H1 (cell line): ENCODE measurements at regions not wholly inside any gene's neighbourhood (a gene's known extent, or its start where the extent isn't known, plus 50 kb on each side); places are given as distances from the start of the nearest gene placed in this dataset.

Source experiments
- CTCF ChIA-PET: fragments of 300-600 bp; sonication (Branson Sonifier 250); formaldehyde crosslinking; loops from one replicate; lab custom pipeline; 2021; ENCODE audit not compliant: partially characterized antibody; lab: Charles Lee
- POLR2A ChIA-PET: fragments of 300-600 bp; sonication (Branson Sonifier 250); formaldehyde crosslinking; loops from one replicate; lab custom pipeline; 2021; ENCODE audit warnings: inconsistent platforms; ENCODE audit not compliant: partially characterized antibody; lab: Charles Lee
- DNase-seq, 2 experiments: peaks; one replicate each; pipeline versions ENCODE4 v3.0.0 to v3.0.0-alpha.2; 2010 to 2022; ENCODE audit warnings: low spot score in 2 of 2, low read depth in 1 of 2, mixed read lengths in 1 of 2
- FAIRE-seq: peaks from 2 replicates; lab custom pipeline; 2011; peaks lifted over from hg19 to GRCh38; lab: Jason Lieb, UNC
- H2AFZ ChIP-seq: 2 replicates; pipeline ENCODE4 v1.8.1; 2012; ENCODE audit warnings: low read length, inconsistent platforms
- H2AK5ac ChIP-seq: 2 replicates; pipeline ENCODE4 v1.6.1; 2013; ENCODE audit warnings: low read depth, low read length
- H2BK120ac ChIP-seq: replicated peaks from 2 replicates; pipeline ENCODE3; 2013; ENCODE audit warnings: low read depth, low read length, inconsistent platforms
- H2BK12ac ChIP-seq: 2 replicates; pipeline ENCODE4 v1.6.1; 2013; ENCODE audit warnings: low read depth, low read length
- H2BK15ac ChIP-seq: 2 replicates; pipeline ENCODE4 v1.6.1; 2013; ENCODE audit warnings: low read length
- H2BK20ac ChIP-seq: 2 replicates; pipeline ENCODE4 v1.6.1; 2013; ENCODE audit warnings: low read length
- H2BK5ac ChIP-seq: 2 replicates; pipeline ENCODE4 v1.6.1; 2013; ENCODE audit warnings: low read depth, low read length
- H3K14ac ChIP-seq: 2 replicates; pipeline ENCODE4 v1.6.1; 2013; ENCODE audit warnings: inconsistent platforms; ENCODE audit not compliant: insufficient read length
- H3K18ac ChIP-seq: 2 replicates; pipeline ENCODE4 v1.6.1; 2013; ENCODE audit warnings: low read length; ENCODE audit errors: extremely low read depth
- H3K23ac ChIP-seq: 2 replicates; pipeline ENCODE4 v1.6.1; 2013; ENCODE audit warnings: inconsistent platforms; ENCODE audit not compliant: insufficient read length
- H3K23me2 ChIP-seq: 2 replicates; pipeline ENCODE4 v1.6.1; 2013; ENCODE audit warnings: low read depth, low read length
- H3K27ac ChIP-seq: 2 replicates; pipeline ENCODE4 v1.6.1; 2011; ENCODE audit warnings: low read depth, low read length, inconsistent platforms
- H3K27me3 ChIP-seq, 4 experiments: replicated peaks in 1 of 4; 1 replicate in 1 of 4; 2 replicates in 3 of 4; pipeline versions ENCODE4 v1.6.1 to v1.8.1; 2011 to 2013; ENCODE audit warnings: low read length in 3 of 4, mild to moderate bottlenecking in 3 of 4, inconsistent platforms in 2 of 4, mixed read lengths in 2 of 4, moderate library complexity in 1 of 4; ENCODE audit not compliant: control insufficient read depth in 3 of 4, insufficient read depth in 3 of 4; ENCODE audit errors: extremely low read depth in 1 of 4
- H3K36me3 ChIP-seq, 4 experiments: 2 replicates each; pipeline versions ENCODE4 v1.6.1 to v1.8.1; 2011 to 2013; ENCODE audit warnings: mild to moderate bottlenecking in 4 of 4, low read length in 3 of 4, moderate library complexity in 2 of 4, control low read depth in 1 of 4, inconsistent platforms in 1 of 4; ENCODE audit not compliant: insufficient read depth in 4 of 4, control insufficient read depth in 2 of 4
- H3K4ac ChIP-seq: replicated peaks from 2 replicates; pipeline ENCODE3; 2013; ENCODE audit warnings: low read length, low read depth, mixed read lengths, inconsistent platforms; ENCODE audit not compliant: insufficient read length
- H3K4me1 ChIP-seq, 4 experiments: replicated peaks in 1 of 4; 1 replicate in 1 of 4; 2 replicates in 3 of 4; pipeline versions ENCODE4 v1.6.1 to v1.8.1; 2011 to 2013; ENCODE audit warnings: low read length in 3 of 4, inconsistent platforms in 2 of 4, mixed read lengths in 1 of 4; ENCODE audit not compliant: insufficient read depth in 4 of 4, control insufficient read depth in 3 of 4
- H3K4me2 ChIP-seq, 2 experiments: 2 replicates each; pipeline versions ENCODE4 v1.6.1 to v1.8.1; 2011 to 2013; ENCODE audit warnings: low read depth in 2 of 2, low read length in 2 of 2, control low read depth in 1 of 2, inconsistent platforms in 1 of 2, mild to moderate bottlenecking in 1 of 2; ENCODE audit not compliant: insufficient read depth in 1 of 2
- H3K4me3 ChIP-seq, 4 experiments: fragments of 200-600, 300-600 bp in 1 of 4; sonication (generic), shearing (Covaris generic), sonication (Bioruptor Twin) in 1 of 4; 2 replicates each; pipeline versions ENCODE4 v1.5.1 to v1.8.1; 2011 to 2016; ENCODE audit warnings: low read length in 4 of 4, low read depth in 3 of 4, control low read depth in 2 of 4, inconsistent platforms in 2 of 4, mild to moderate bottlenecking in 2 of 4, mixed read lengths in 1 of 4, moderate library complexity in 1 of 4; ENCODE audit not compliant: insufficient read depth in 2 of 4; ENCODE audit errors: extremely low read depth in 1 of 4
- H3K56ac ChIP-seq: replicated peaks from 2 replicates; pipeline ENCODE3; 2013; ENCODE audit warnings: low read depth, mild to moderate bottlenecking, mixed read lengths, low read length, inconsistent platforms; ENCODE audit not compliant: insufficient read length
- H3K79me1 ChIP-seq: 2 replicates; pipeline ENCODE4 v1.6.1; 2013; ENCODE audit warnings: low read depth, low read length, control low read depth
- H3K79me2 ChIP-seq, 2 experiments: 2 replicates each; pipeline versions ENCODE4 v1.6.1 to v1.8.1; 2012 to 2013; ENCODE audit warnings: low read length in 2 of 2, mild to moderate bottlenecking in 2 of 2, inconsistent platforms in 1 of 2; ENCODE audit not compliant: insufficient read depth in 2 of 2, control insufficient read depth in 1 of 2
- H3K9ac ChIP-seq, 4 experiments: replicated peaks in 1 of 4; 1 replicate in 1 of 4; 2 replicates in 3 of 4; pipeline versions ENCODE4 v1.6.1 to v1.8.1; 2011 to 2013; ENCODE audit warnings: low read depth in 3 of 4, low read length in 3 of 4, control low read depth in 2 of 4, mild to moderate bottlenecking in 2 of 4, moderate library complexity in 2 of 4, inconsistent platforms in 1 of 4; ENCODE audit errors: extremely low read depth in 1 of 4
- H3K9me3 ChIP-seq, 2 experiments: 2 replicates each; pipeline versions ENCODE4 v1.6.1 to v1.8.1; 2012 to 2013; ENCODE audit warnings: mild to moderate bottlenecking in 2 of 2, moderate library complexity in 2 of 2, control low read depth in 1 of 2, inconsistent platforms in 1 of 2, low read depth in 1 of 2, low read length in 1 of 2, mixed read lengths in 1 of 2; ENCODE audit not compliant: insufficient read depth in 2 of 2
- H4K20me1 ChIP-seq, 2 experiments: replicated peaks in 1 of 2; 2 replicates each; pipeline versions ENCODE3 to v1.8.1; 2011 to 2013; ENCODE audit warnings: inconsistent platforms in 2 of 2, low read length in 2 of 2, mild to moderate bottlenecking in 1 of 2; ENCODE audit not compliant: insufficient read depth in 2 of 2, control insufficient read depth in 1 of 2
- H4K5ac ChIP-seq: 2 replicates; pipeline ENCODE4 v1.6.1; 2013; ENCODE audit warnings: low read length, low read depth, mixed read lengths, inconsistent platforms; ENCODE audit not compliant: insufficient read length
- H4K8ac ChIP-seq: 2 replicates; pipeline ENCODE4 v1.8.0; 2013; ENCODE audit warnings: mild to moderate bottlenecking, moderate library complexity, low read length, inconsistent platforms; ENCODE audit not compliant: insufficient read depth; ENCODE audit errors: extremely low read depth
- H4K91ac ChIP-seq: replicated peaks from 2 replicates; pipeline ENCODE3; 2013; ENCODE audit warnings: low read length, mixed read lengths, inconsistent platforms; ENCODE audit not compliant: insufficient read length
- CHD2 ChIP-seq: IDR thresholded peaks from 2 replicates; pipeline ENCODE4 v1.6.1; 2012; ENCODE audit warnings: low read length, improper control_type of control experiment
- EZH2 ChIP-seq: fragments of 200-600 bp; sonication (generic); IDR thresholded peaks from 2 replicates; pipeline ENCODE4 v1.7.1; 2012; ENCODE audit warnings: low read depth, mild to moderate bottlenecking, moderate library complexity, low read length, inconsistent platforms; ENCODE audit not compliant: severe bottlenecking
- JUND ChIP-seq: IDR thresholded peaks from 2 replicates; pipeline ENCODE4 v1.6.1; 2011; ENCODE audit warnings: mild to moderate bottlenecking, improper control_type of control experiment, low read length
- KDM4A ChIP-seq: IDR thresholded peaks from one replicate; pipeline ENCODE4 v1.7.1; 2012; ENCODE audit warnings: low read depth, mild to moderate bottlenecking, moderate library complexity, low read length, inconsistent platforms; ENCODE audit not compliant: severe bottlenecking
- POLR2A ChIP-seq, 2 experiments: IDR thresholded peaks; 1 replicate in 1 of 2; 2 replicates in 1 of 2; pipeline ENCODE4 v1.6.1; 2011; ENCODE audit warnings: low read depth in 2 of 2, low read length in 2 of 2, mild to moderate bottlenecking in 2 of 2; ENCODE audit errors: control extremely low read depth in 1 of 2
- POLR2AphosphoS5 ChIP-seq: IDR thresholded peaks from 2 replicates; pipeline ENCODE4 v1.6.1; 2011; ENCODE audit warnings: low read depth, low read length
- POU5F1 ChIP-seq: IDR thresholded peaks from 2 replicates; pipeline ENCODE4 v1.6.1; 2011; ENCODE audit warnings: low read depth, mild to moderate bottlenecking, low read length, moderate library complexity
- RBBP5 ChIP-seq: IDR thresholded peaks from 2 replicates; pipeline ENCODE4 v1.7.1; 2012; ENCODE audit warnings: low read depth, mild to moderate bottlenecking, inconsistent platforms, low read length, moderate library complexity, borderline replicate concordance
- RNF2 ChIP-seq: fragments of 200-900, 300-1000 bp; sonication (generic); IDR thresholded peaks from 2 replicates; pipeline ENCODE4 v1.7.1; 2016; ENCODE audit warnings: borderline replicate concordance, low read depth, mild to moderate bottlenecking, antibody characterized with exemption, low read length; ENCODE audit not compliant: poor library complexity, severe bottlenecking; ENCODE audit errors: missing control alignments
- SAP30 ChIP-seq: fragments of 300-600 bp; sonication (generic); IDR thresholded peaks from 2 replicates; pipeline ENCODE4 v1.7.1; 2012; ENCODE audit warnings: low read length, moderate library complexity, mild to moderate bottlenecking, inconsistent platforms; ENCODE audit not compliant: insufficient read depth, insufficient replicate concordance
- SIRT6 ChIP-seq: IDR thresholded peaks from one replicate; pipeline ENCODE4 v1.7.1; 2012; ENCODE audit warnings: low read length, inconsistent platforms
- YY1 ChIP-seq: IDR thresholded peaks from 2 replicates; pipeline ENCODE4 v1.6.1; 2011; ENCODE audit warnings: low read depth, mild to moderate bottlenecking, low read length
- ZNF274 ChIP-seq: IDR thresholded peaks from 2 replicates; pipeline ENCODE4 v1.7.0; 2012; ENCODE audit warnings: low read length, borderline replicate concordance; ENCODE audit errors: extremely low read depth
- WGBS, 2 experiments: shearing (Covaris generic) in 1 of 2; methylation state at CpG; one replicate each; pipeline versions ENCODE4 v1.1.6 to v1.1.7; 2013 to 2015; ENCODE audit warnings: low lambda C conversion rate in 2 of 2, mixed read lengths in 2 of 2, inconsistent platforms in 1 of 2, low coverage in 1 of 2, missing lambda C conversion rate in 1 of 2; ENCODE audit not compliant: insufficient replicate concordance in 2 of 2, insufficient coverage in 1 of 2, insufficient read length in 1 of 2; ENCODE audit errors: extremely low coverage in 1 of 2, missing lambda C conversion rate in 1 of 2; 5-methylcytosine and 5-hydroxymethylcytosine counted together

DNA sequence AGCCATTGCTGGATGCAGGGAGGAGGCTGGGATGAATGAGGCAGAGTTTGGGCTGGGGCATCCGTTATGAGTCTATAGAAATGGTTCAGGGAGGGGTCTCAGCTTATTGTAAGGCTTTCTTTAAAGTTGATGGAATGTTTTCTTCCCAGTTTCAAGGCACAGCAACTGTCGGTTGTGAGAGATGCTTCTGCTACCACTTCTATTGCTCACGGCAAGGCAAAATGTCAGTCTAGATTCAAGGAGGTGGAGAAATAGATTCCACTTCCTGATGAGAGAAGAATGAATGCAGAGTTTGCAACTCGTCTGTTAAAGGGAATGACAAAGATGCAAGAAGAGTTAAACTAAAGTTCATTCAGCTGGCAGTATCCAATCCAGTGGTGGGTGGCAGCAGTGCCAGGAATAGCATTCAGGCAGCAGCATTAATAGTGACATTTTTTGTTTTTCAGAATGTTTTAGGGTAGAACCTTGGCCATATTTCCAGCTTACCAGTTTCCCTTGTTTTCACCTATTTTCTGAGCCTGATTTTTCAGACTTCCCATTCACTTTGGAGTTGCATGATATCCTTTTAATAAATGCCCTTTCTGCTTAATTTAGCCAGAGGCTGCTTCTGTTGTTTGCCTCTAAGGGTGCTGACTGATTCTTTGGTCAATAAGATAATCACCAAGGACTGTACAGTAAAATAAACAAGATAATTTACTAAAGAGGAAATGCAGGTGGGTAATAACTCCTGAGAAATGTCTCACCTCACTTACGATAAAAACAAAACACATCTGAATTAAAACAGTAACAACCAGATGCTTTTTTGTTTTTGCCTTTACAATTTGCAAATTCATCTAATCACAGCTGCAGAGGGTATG is 138.4 kb downstream of the RPIA start:
- DNase-seq (no peak), FAIRE-seq (no peak)
- Histone ChIP-seq H3K18ac (no peak overlapping the region), H2BK20ac (no peak overlapping the region), H4K20me1 (no peaks in the 10 kb centered on the region), H3K4me1 (peaks cover 0 to 4% (median 0%) of the 10 kb centered on the region in 4 experiments; a peak in 2 of 7 replicates), H2BK12ac (no peak overlapping the region), H3K23ac (no peak overlapping the region), H3K4me3 (no peak overlapping the region), H3K9ac (no peak overlapping the region), H3K4me2 (no peak overlapping the region), H3K79me1 (no peaks in the 10 kb centered on the region), H2BK15ac (no peak overlapping the region), H3K27ac (no peak overlapping the region), H3K4ac (no peak overlapping the region), H3K9me3 (no peaks in the 10 kb centered on the region), H3K79me2 (no peaks in the 10 kb centered on the region), H2BK5ac (no peak overlapping the region), H3K27me3 (no peaks in the 10 kb centered on the region), H4K91ac (no peak overlapping the region), H2BK120ac (no peak overlapping the region), H3K56ac (no peak overlapping the region), H3K14ac (no peak overlapping the region), H2AFZ (no peak overlapping the region), H2AK5ac (no peak overlapping the region), H4K8ac (no peak overlapping the region), H4K5ac (no peak overlapping the region), H3K23me2 (no peaks in the 10 kb centered on the region), H3K36me3 (no peaks in the 10 kb centered on the region)
- CTCF ChIA-PET = interaction anchor here (1.2 kb wide), 1 partner anchor 8 kb away, joined by 4 read pairs; no protein-coding TSS in a partner anchor
- POLR2A ChIA-PET = no interaction called here
- 80% methylated on average over 5 of the region's 5 CpGs; no CpG with 5 or more reads in 1 of the 2 experiments for WGBS, 2 experiments
- TF ChIP-seq POU5F1 (no peak), YY1 (no peak), EZH2 (no peak), JUND (no peak), KDM4A (no peak), SAP30 (no peak), CHD2 (no peak), SIRT6 (no peak), RNF2 (no peak), POLR2AphosphoS5 (no peak), POLR2A (IDR thresholded peaks at IDR 0.05; ENCODE audit: control extremely low read depth in 1 of 2, low read depth in 2 of 2, low read length in 2 of 2) (no peak), ZNF274 (no peak), RBBP5 (no peak)
